Nucleus accumbens (tissue), 56 donors: ENCODE measurements at regions not wholly inside any gene's neighbourhood (a gene's known extent, or its start where the extent isn't known, plus 50 kb on each side); places are given as distances from the start of the nearest gene placed in this dataset.

Source experiments
- DNase-seq, 56 donors: peaks; one replicate each; lab custom pipeline; 2025; lab: John Stamatoyannopoulos, UW

GRCh38 chr1:59075021-59075420 lies 221.9 kb upstream of the FGGY start:
- no peak for DNase-seq

- no peak for DNase-seq
These were observed 220.3 kb upstream of the FGGY start for GRCh38 chr1:59076612-59077011.

GRCh38 chr1:59077466-59078069 lies 219.3 kb upstream of the FGGY start:
- DNase-seq, result no peak

GRCh38 chr1:59078070-59078800 lies 218.7 kb upstream of the FGGY start:
- DNase-seq, result no peak

- DNase-seq, result no peak
These were observed 218.0 kb upstream of the FGGY start for GRCh38 chr1:59078866-59079265.

- DNase-seq, result peak in 7 of 56 donors; percentile 7 to 34 (median 17)
These were observed 217.3 kb upstream of the FGGY start for GRCh38 chr1:59079434-59080140.

GRCh38 chr1:59081181-59081580 lies 215.7 kb upstream of the FGGY start:
- DNase-seq, result no peak

- no peak for DNase-seq
These were observed 215.1 kb upstream of the FGGY start for GRCh38 chr1:59081795-59082194.

- no peak for DNase-seq
These were observed 212.7 kb upstream of the FGGY start for GRCh38 chr1:59083946-59084865.

GRCh38 chr1:59085101-59085500 lies 211.8 kb upstream of the FGGY start:
- DNase-seq, result no peak

- no peak for DNase-seq
These were observed 207.7 kb upstream of the FGGY start for GRCh38 chr1:59089036-59089798.

GRCh38 chr1:59089922-59090457 lies 206.9 kb upstream of the FGGY start:
- no peak for DNase-seq

- DNase-seq, result no peak
These were observed 204.8 kb upstream of the FGGY start for GRCh38 chr1:59092126-59092525.

- no peak for DNase-seq
These were observed 202.9 kb upstream of the FGGY start for GRCh38 chr1:59094001-59094400.

- no peak for DNase-seq
These were observed 200.4 kb upstream of the FGGY start for GRCh38 chr1:59096501-59096900.

GRCh38 chr1:59098655-59099054 lies 198.2 kb upstream of the FGGY start:
- DNase-seq, result no peak

GRCh38 chr1:59100708-59101374 lies 196.1 kb upstream of the FGGY start:
- DNase-seq, result no peak

GRCh38 chr1:59101518-59101917 lies 195.4 kb upstream of the FGGY start:
- DNase-seq, result no peak

- no peak for DNase-seq
These were observed 193.4 kb upstream of the FGGY start for GRCh38 chr1:59103457-59103856.
